Spinal cord (tissue), 9 donors: ENCODE measurements at regions not wholly inside any gene's neighbourhood (a gene's known extent, or its start where the extent isn't known, plus 50 kb on each side); places are given as distances from the start of the nearest gene placed in this dataset.
"Not testable (repeated sequence)": the region's sequence is repeated elsewhere in the genome, so short reads cannot be mapped to it uniquely, and the experiment has no call there.

Experiments
- DNase-seq, 6 donors: peaks; one replicate each; pipeline versions ENCODE4 v3.0.0 to v3.0.0-alpha.2; 2013 to 2015; ENCODE audit warnings: low spot score in 6 of 6, low read depth in 4 of 6
- H3K27ac ChIP-seq: one replicate; pipeline ENCODE4 v1.5.1; 2013; ENCODE audit warnings: low read depth, low read length, control low read depth
- H3K27me3 ChIP-seq: one replicate; pipeline ENCODE4 v1.6.1; 2013; ENCODE audit warnings: low read length; ENCODE audit not compliant: control insufficient read depth, insufficient read depth
- H3K36me3 ChIP-seq: one replicate; pipeline ENCODE4 v1.6.1; 2013; ENCODE audit warnings: low read length; ENCODE audit not compliant: control insufficient read depth, insufficient read depth
- H3K4me1 ChIP-seq: one replicate; pipeline ENCODE4 v1.6.1; 2013; ENCODE audit warnings: low read length; ENCODE audit not compliant: control insufficient read depth, insufficient read depth
- H3K4me3 ChIP-seq: one replicate; pipeline ENCODE4 v1.5.1; 2013; ENCODE audit warnings: low read depth, low read length, control low read depth
- H3K9me3 ChIP-seq: one replicate; pipeline ENCODE4 v1.6.1; 2013; ENCODE audit warnings: low read length; ENCODE audit not compliant: control insufficient read depth, insufficient read depth
- WGBS: methylation state at CpG from one replicate; pipeline ENCODE4 v1.1.5; 2013; ENCODE audit warnings: missing lambda C conversion rate; ENCODE audit not compliant: insufficient coverage; 5-methylcytosine and 5-hydroxymethylcytosine counted together
- donor health status: healthy.

DNA sequence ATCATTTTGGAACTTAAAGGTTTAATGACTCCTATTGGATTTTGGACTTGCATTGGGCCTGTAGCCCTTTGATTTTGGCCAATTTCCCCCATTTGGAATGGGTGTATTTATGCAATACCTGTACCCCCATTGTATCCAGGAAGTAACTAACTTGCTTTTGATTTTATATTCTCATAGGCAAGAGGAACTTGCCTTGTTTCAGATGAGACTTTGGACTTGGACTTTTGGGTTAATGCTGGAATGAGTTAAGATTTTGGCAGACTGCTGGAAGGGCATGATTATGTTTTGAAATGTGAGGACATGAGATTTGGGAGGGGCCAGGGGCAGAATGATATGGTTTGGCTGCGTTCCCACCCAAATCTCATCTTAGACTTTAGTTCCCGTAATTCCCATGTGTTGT lies 192.0 kb upstream of the B3GALT2 start:
- not testable (repeated sequence) for H3K9me3 ChIP-seq, H3K4me1 ChIP-seq, DNase-seq, H3K4me3 ChIP-seq, H3K27ac ChIP-seq, H3K27me3 ChIP-seq, H3K36me3 ChIP-seq
- no CpG with 5 or more reads among the region's 2 CpGs for WGBS

DNA sequence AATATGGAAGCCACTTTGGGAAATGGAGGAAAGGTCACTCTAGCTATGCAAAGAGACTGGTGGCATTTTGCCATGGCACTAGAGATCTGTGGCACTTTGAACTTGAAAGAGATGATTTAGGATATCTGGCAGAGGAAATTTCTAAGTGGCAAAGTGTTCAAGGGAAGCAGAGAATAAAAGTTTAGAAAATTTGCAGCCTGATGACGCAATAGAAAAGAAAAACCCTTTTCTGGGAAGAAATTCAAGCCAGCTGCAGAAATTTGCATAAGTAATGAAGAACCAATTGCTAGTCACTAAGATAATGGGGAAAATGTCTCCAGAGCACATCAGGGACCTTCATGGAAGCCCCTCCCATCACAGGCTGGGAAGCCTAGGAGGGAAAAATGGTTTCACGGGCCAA lies 191.1 kb upstream of the B3GALT2 start:
- Histone ChIP-seq H3K4me1 (no peaks in the 10 kb centered on the region), H3K27ac (no peak overlapping the region), H3K27me3 (no peaks in the 10 kb centered on the region), H3K4me3 (no peak overlapping the region), H3K9me3 (no peaks in the 10 kb centered on the region), H3K36me3 (no peaks in the 10 kb centered on the region)
- WGBS = 83% methylated on average over 2 of the region's 2 CpGs
- DNase-seq = no peak

DNA sequence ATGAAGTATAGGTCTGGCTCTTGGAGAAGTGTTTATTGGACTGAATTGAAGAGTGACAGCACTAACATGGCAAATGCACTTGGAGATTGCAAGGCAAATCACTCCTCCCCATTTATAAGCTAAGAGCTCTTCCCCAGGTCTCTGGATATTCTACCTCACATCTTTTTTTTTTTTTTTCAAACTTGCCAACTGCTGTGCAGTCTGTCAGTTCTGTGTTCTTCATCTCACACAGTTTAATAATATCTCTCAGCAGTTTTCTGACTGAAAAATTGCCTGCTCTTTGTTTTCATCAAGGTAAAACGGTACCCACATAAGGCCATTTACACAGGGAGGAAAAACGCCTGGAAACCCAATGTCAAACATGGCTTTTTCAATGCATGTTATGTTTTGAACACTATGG lies 186.1 kb upstream of the B3GALT2 start:
- no CpG with 5 or more reads among the region's 2 CpGs for WGBS
- no peak overlapping the region for H3K27ac ChIP-seq
- H3K9me3 ChIP-seq = no peaks in the 10 kb centered on the region
- H3K27me3 ChIP-seq = no peaks in the 10 kb centered on the region
- H3K4me1 ChIP-seq = no peaks in the 10 kb centered on the region
- DNase-seq = no peak
- no peaks in the 10 kb centered on the region for H3K36me3 ChIP-seq
- H3K4me3 ChIP-seq = no peak overlapping the region

DNA sequence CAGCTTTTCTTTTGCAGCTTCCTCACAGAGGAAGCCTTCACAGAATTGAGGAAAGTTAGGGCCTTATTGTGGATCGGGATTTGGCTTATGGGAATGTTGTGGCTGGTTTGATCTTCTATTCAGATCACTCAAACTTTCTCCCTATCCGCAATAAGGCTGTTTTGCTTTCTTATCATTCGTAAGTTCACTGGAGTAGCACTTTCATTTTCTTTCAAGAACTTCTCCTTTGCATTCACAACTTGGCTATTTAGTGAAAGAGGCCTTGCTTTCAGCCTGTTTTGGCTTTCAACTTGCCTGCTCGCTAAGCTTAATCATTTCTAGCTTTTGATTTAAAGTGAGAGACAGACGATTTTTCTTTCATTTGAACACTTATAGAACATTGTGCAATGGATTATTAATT lies 181.9 kb upstream of the B3GALT2 start:
- Histone ChIP-seq H3K9me3 (no peaks in the 10 kb centered on the region), H3K27me3 (no peaks in the 10 kb centered on the region), H3K4me3 (no peak overlapping the region), H3K36me3 (no peaks in the 10 kb centered on the region), H3K27ac (no peak overlapping the region), H3K4me1 (no peaks in the 10 kb centered on the region)
- no CpG with 5 or more reads among the region's 5 CpGs for WGBS
- DNase-seq = peak in 1 of 6 donors; percentile 9

DNA sequence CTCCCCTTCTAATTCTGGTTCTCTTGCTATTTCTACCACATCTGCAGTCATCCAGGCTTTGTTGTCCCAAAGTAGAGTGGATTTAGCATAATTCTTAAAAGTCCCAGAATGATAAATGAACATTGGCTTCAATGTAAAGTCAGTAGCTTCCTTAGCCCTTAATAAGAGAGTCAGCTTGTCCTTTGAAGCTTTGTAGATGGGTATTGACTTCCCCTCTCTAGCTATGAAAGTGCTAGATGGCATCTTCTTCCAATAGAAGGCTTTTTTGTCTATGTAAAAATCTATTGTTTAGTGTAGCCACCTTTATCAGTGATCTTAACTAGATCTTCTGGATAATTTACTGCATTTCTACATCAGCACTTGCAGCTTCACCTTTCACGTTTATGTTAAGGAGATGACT lies 181.4 kb upstream of the B3GALT2 start:
- DNase-seq = no peak
- no peak overlapping the region for H3K27ac ChIP-seq
- no CpG with 5 or more reads among the region's 1 CpG for WGBS
- no peaks in the 10 kb centered on the region for H3K9me3 ChIP-seq
- no peaks in the 10 kb centered on the region for H3K27me3 ChIP-seq
- no peak overlapping the region for H3K4me3 ChIP-seq
- no peaks in the 10 kb centered on the region for H3K4me1 ChIP-seq
- no peaks in the 10 kb centered on the region for H3K36me3 ChIP-seq

DNA sequence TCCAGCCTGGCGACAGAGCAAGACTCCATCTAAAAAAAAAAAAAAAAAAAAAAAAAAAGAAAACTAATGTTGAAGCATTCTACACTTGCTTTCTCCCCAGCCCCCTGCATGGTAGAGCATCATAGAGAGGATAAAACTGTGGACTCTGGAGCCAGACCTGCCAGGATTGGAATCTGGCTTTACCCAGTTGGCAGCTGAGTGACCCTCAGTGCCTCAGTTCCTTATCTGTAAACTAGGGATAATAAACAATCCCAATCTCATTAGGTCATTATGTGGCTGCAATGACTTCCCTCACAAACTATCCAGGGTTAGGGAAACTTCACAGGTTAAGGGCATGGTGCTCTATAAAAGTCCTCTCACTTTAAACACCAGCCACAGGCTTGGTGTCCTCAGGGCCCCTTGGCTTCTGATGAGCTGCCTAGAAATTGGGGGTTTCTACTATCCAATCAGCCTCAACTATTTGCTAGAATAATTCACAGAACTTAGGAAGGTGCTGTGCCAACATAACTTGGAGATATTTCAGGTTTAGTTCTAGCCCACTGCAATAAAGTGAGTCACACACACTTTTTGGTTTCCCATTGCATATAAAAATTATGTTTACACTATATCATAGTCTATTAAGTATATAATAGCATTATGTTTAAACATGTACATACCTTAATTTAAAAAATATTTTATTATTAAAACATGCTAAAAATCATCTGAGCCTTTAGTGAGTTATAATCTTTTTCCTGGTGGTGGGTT lies 180.5 kb upstream of the B3GALT2 start:
- no CpG with 5 or more reads among the region's 1 CpG for whole genome bisulfite sequencing
- Histone ChIP-seq H3K27me3 (no peaks in the 10 kb centered on the region), H3K4me1 (no peaks in the 10 kb centered on the region), H3K27ac (no peak overlapping the region), H3K9me3 (no peaks in the 10 kb centered on the region), H3K36me3 (no peaks in the 10 kb centered on the region), H3K4me3 (no peak overlapping the region)
- no peak for DNase-seq

DNA sequence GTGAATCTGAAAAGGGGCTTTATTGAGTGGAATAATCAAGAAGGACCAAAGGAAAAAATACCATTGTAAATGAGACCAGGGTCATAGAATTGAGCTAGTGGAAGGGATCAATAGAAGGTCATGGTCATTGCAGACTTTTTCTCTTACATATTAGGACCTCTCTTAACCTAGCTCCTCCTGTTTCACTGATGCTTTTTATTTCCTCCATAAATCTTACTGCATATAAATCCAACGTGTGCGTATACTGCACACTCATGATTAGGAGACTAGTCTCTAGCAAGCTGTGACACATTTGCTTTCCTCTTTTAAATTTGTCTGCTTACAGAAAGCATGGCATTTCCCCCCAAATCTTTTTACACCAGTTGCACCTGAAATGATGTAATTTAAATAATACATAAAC lies 179.6 kb upstream of the B3GALT2 start:
- H3K36me3 ChIP-seq = no peaks in the 10 kb centered on the region
- H3K27me3 ChIP-seq = no peaks in the 10 kb centered on the region
- no peak for DNase-seq
- no peaks in the 10 kb centered on the region for H3K9me3 ChIP-seq
- no peak overlapping the region for H3K27ac ChIP-seq
- no CpG with 5 or more reads among the region's 2 CpGs for WGBS
- H3K4me1 ChIP-seq = no peaks in the 10 kb centered on the region
- H3K4me3 ChIP-seq = no peak overlapping the region

DNA sequence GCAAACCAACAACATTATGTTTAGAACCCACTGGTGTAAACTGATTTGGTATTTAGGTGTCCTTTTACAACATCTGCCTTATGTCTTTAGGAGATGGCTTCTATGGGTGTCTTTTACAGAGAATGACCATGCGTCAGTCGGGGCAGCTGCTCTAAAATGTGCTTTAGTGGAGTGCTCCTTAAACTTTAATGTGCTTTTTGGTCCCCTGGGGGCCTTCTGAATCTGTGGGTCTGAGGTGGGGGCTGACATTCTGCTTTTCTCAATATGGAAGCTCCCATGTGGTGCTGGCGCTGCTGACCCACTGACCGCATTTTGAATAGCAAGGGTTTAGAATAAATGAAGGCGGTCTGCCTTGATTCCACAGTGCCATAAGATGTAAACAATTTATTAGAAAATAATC lies 173.2 kb upstream of the B3GALT2 start:
- H3K9me3 ChIP-seq = no peaks in the 10 kb centered on the region

DNA sequence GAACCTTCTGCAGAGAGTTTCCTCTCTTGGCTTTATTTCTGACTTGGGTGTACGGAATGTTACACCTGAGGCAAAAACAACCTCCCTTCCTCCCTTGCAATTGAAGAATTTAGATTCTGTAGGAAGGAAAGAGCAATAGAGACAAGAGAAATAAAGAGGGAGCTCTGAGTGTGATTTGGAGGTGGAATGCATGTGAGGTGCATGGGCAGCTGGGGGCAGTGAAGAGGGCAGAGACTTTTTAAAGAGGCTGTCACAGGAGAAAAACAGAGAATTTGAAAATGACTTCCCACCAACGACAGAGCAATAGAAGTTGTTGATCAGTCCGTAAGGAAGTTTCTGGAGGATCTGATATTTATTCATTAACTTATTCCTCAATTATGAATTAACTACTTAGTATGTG lies 172.0 kb upstream of the B3GALT2 start:
- no CpG with 5 or more reads among the region's 3 CpGs for WGBS
- Histone ChIP-seq H3K27ac (no peak overlapping the region), H3K27me3 (no peaks in the 10 kb centered on the region), H3K4me1 (no peaks in the 10 kb centered on the region), H3K9me3 (no peaks in the 10 kb centered on the region), H3K4me3 (no peak overlapping the region), H3K36me3 (no peaks in the 10 kb centered on the region)
- DNase-seq = no peak

More for the DNA sequence above, 173.2 kb upstream of the B3GALT2 start:
- no peaks in the 10 kb centered on the region for H3K4me1 ChIP-seq
- 85% methylated on average over 2 of the region's 5 CpGs for WGBS
- no peak overlapping the region for H3K27ac ChIP-seq
- H3K27me3 ChIP-seq = no peaks in the 10 kb centered on the region
- no peaks in the 10 kb centered on the region for H3K36me3 ChIP-seq
- H3K4me3 ChIP-seq = no peak overlapping the region
- no peak for DNase-seq

DNA sequence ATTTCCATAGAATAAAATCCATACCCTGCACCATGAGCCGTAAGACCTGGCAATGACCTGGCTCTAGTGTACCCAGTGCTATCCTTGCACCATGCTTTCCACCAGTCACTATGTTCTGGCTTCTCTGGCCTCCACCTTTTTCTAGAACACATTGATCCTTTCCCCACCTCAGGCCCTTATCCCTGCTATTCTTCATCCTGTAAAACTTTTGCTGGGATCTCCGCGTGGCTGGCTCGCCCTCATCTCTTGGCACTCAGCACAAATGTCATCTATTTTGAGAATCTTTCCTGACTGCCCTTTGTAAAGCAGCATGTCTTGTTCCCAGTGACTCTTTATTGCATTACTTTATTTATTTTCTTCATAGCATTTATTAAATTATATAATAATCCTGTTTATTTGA lies 169.8 kb upstream of the B3GALT2 start:
- 92% methylated on average over 4 of the region's 4 CpGs for WGBS

More for the DNA sequence above, 169.8 kb upstream of the B3GALT2 start:
- no peaks in the 10 kb centered on the region for H3K27me3 ChIP-seq
- no peaks in the 10 kb centered on the region for H3K9me3 ChIP-seq
- H3K27ac ChIP-seq = no peak overlapping the region
- DNase-seq = no peak
- H3K36me3 ChIP-seq = no peaks in the 10 kb centered on the region
- H3K4me3 ChIP-seq = no peak overlapping the region
- H3K4me1 ChIP-seq = no peaks in the 10 kb centered on the region
